HG02852 (cell line): ENCODE measurements at regions not wholly inside any gene's neighbourhood (a gene's known extent, or its start where the extent isn't known, plus 50 kb on each side); places are given as distances from the start of the nearest gene placed in this dataset.
"Not testable (repeated sequence)": the region's sequence is repeated elsewhere in the genome, so short reads cannot be mapped to it uniquely, and the experiment has no call there.

Experiments
- ATAC-seq: cut with Tn5 transposase; IDR thresholded peaks from one replicate; pipeline ENCODE4 v1.9.1; 2021; ENCODE audit warnings: mild to moderate bottlenecking, moderate library complexity; ENCODE audit not compliant: unreplicated experiment

DNA sequence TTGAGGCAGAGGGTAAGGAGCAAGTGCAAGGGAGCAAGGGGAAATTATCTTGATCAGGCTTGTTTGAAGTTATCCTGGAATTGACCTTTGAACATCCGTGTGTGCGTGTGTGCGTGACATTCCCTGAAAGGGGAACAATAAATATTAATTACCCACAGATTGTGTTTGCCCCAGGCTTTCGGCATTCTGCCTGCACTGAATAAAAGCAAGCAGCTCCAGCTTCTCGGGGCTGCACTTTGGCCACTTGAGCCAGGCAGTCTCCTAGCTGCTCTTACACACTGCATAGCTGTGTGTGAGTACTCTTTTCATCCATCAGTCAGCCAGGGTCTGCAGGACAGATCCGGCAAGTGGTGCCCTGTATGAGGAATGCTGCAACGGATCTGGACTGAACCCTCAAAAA lies 107.7 kb upstream of the BTN3A2 start:
- ATAC-seq: no peak

DNA sequence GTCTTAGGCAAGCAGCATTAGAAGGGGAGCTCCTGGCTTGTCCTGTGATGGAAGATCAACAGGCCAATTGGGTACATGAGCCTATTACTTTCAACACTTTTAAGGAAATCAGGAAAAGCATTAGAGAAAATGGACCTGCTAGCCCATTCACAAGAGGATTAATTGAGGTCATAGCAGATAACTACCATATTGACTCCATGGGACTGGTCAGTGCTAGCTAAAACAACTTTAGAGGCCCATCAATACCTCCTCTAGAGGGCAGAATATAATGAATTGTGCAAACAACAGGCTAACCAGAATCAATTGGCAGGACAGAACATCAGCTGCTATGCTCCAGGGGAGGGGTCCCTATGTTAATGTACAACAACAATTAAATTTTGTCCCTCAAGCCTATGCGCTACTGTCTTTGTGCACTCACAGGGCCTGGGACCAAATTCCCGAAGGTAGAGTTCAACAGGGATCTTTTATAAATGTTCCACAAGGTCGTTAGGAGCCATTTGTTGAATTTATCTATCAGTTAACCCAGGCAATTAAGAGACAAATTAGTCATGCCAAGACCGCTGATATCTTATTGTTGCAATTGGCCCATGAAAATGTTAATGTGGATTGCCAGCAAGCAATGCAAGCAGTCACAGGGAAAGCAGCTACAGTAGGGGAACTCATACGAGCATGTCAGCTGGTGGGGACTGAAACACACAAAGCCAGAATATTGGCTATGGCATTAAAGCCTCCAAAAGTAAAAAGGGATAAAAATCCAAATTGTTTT lies 106.6 kb upstream of the BTN3A2 start:
- ATAC-seq: no peak

DNA sequence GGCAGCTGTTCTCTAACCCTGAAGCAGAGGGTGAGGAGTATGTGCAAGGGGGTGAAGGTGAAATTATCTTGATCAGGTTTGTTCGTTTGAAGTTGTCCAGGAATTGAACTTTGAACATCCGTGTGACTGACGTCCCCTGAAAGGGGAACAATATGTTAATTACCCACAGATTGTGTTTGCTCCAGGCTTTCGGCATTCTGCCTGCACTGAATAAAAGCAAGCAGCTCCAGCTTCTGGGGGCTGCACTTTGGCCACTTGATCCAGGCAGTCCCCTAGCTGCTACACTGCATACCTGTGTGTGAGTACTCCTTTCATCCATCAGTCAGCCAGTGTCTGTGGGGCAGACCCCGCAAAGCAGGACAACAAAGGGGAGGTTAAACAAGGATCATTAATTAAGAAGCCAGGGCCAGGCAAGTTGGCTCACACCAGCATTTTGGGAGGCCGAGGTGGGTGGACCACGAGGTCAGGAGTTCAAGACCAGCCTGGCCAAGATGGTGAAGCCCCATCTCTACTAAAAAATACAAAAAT lies 104.8 kb upstream of the BTN3A2 start:
- ATAC-seq: no peak

DNA sequence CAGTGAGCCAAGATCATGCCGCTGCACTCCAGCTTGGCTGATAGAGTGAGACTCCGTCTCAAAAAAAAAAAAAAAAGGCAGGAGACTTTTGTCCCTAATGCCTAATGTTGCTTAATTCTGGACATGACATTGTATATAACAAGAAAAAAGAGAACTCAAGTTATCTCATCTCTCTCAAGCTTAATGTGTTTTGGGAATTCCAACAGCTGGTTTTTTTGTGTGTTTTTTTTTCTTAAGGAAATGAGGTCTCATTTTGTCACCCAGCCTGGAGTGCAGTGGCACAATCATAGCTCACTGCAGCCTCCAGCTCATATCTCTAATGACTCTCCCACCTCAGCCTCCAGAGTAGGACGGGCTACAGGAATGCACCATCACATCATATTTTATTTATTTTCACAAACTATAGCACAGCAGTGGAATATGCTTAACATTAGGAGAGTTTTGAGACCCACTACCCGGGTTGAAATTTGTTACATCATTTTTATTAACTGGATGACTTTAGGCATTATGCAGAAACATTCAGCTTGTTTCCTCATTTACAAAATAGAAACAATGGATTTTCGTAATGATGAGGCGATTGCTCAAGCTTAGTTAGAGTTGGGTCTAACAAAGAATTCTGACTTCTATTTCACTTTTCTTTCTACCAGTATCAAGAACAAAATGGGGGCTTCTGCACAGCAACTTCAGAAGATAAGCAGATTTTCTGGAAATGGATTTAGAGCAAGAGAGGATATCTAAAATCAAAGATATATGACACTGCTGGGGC lies 104.1 kb upstream of the BTN3A2 start:
- ATAC-seq: no peak

DNA sequence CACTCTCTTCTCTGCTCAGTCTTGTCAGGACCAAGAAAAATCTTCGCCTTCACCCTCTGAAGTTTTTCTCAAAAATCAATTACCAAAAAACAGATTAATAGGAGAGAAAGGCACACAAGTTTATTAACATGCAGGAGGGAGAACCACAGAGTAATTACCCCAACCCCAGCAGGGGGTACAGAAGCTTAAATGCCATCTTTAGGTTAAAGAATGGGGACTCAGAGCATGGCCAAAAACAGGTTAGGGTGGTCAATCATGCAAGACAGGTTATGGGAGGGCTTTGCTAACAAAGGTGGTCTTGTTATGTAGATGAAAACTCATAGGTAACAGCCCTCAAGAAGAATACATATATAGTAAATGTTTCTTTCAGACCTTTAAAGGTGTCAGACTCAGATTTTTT lies 100.5 kb upstream of the BTN3A2 start:
- ATAC-seq: no peak

DNA sequence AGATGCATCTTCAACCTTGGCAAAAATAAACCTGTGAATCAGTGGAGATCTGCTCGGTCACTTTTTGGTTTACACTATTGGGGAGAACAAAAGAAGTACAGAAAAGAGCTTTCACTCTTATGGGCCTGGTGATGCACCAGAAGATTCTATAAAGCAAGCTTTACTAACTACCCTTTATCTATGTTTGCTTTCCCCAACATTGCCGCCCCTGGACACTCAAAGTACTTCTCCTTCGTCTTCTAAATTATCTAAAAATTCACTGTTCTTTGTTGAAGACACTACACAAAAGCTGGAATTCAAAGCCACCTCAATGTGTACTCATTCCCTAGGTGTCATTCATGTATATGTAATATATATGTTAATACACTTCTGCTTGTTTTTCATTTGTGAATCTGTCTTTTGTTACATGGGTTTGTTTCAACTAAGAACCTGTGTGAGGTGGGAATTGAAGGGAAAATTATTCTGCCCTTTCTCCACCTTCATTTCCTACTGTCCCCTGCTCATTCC lies 97.9 kb upstream of the BTN3A2 start:
- no peak for ATAC-seq

DNA sequence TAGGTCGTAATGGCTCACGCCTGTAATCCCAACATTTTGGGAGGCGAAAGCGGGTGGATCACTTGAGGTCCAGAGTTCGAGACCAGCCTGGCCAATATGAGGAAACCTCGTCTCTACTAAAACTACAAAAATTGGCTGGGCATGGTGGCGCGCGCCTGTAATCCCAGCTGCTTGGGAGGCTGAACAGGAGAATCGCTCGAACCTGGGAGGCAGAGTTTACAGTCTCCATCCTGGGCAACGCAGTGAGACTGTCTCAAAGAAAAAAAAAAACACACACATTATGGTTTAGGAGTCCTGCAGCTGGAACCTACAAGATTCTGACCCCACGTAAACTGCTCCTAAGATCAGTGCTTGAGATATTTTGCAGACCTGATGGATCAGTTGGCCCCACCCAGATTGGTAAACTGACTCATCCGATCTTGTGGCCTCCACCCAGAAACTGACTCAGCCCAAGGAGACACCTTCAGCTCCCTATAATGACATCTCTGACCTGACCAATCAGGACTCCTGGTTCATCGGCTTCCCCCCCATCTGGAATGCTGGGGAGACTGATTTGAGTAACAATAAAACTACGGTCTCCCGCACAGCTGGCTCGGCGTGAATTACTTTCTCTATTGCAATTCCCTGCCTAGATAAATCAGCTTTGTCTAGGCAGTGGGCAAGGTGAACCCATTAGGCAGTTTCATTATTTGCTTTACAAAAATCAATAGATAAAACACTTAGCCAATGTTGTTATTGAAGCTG lies 96.2 kb upstream of the BTN3A2 start:
- ATAC-seq: no peak

DNA sequence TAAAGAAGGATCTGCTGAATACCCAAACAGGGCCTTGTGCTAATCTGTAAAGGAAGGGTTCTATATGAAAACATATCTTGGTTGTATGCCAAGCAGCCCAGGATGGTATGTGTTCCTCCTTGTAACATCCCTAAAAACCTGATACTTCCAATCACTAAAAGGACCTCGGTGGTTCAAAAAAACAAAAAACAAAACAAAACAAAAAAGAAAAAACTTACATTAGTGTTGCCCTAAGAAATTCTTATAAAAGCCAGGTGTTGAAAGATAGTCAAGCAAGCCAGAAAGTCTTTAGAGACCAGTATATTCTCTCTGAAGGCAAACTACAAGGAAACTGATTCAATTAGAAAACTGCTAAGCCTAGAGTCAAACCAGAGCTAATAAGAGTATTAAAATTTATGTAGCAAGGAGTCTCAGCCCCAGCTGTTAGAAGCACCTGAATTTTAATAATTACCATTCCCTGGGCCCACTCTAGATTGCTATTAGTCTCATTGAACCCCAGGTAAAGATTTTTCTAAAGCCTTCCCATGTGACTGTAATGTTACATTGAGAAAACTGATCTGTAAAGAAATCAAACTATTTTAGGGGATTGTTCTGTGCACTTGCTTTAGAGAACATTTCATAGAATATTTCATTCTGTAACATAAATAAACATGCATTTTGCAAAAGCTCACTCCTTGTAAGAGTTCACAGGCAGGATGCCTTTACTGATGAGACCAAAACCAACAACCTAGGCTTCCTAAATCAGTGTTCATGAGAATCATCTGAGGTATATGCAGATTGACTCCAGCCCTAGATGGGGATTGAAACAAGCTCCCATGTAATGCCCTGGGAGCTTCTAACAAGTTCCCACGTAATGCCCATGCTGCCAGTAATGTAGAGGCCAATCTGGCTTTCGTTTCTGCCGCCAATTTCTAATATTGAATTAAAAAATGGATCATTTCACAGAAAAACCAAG lies 95.2 kb upstream of the BTN3A2 start:
- no peak for ATAC-seq

DNA sequence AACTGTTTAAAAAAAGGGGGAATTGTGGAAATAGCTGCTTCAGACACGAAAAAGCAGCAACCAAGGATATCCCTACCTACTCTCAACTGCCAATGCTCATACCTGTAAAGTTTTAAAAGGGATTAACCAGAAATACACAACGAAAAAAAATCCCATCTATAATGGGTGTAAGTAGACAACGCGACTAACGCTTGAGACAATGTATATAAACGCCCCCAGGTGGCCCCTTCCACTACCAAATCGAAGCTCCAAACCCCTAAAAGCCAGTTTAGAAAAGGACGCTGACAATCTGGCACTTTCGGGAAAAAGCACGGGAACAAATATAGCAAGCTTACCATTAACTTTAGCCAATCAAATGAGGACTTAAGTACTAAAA lies 94.5 kb upstream of the BTN3A2 start:
- no peak for ATAC-seq

DNA sequence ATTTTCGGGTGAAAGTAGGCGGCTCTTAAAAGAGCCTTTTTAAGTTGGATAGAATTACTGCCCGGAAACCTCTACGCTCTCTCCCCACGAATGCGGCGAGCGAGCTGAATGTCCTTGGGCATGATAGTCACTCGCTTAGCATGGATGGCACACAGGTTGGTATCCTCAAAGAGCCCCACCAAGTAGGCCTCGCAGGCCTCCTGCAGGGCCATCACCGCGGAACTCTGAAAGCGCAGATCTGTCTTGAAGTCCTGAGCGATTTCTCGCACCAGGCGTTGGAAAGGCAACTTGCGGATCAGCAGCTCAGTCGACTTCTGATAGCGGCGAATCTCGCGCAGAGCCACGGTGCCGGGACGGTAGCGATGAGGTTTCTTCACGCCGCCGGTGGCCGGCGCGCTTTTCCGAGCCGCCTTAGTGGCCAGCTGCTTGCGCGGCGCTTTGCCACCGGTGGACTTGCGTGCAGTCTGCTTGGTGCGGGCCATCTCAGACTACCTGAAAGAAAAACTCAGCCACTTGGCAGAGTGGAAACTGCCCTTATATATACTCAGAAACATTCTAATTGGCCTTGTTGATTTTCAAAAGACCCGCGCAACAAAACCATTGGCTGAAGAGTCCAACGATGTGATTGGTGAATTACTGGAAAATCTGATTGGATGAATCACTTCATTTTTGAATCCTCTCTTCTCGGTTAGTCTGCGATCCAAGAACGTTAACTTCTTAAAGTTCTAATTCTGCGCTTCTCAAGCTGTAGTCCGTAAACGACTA lies 93.9 kb upstream of the BTN3A2 start:
- ATAC-seq: no peak

DNA sequence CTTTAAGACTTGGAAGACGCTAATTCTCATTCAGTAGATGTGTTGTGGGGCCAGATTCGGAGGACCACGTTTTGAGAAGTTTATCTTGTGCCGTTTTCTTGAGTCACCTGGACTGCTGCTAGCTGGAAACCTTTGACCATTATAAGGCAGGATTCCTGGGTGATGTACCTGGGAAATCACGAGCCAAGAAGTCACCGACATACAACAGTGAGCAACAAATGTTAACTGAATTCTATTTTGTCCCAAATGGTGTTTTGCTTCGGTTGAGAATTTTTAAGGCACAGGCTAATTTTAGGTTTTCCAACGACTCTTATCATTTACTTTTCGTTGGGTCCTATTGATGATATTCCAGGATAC lies 93.4 kb upstream of the BTN3A2 start:
- no peak for ATAC-seq

DNA sequence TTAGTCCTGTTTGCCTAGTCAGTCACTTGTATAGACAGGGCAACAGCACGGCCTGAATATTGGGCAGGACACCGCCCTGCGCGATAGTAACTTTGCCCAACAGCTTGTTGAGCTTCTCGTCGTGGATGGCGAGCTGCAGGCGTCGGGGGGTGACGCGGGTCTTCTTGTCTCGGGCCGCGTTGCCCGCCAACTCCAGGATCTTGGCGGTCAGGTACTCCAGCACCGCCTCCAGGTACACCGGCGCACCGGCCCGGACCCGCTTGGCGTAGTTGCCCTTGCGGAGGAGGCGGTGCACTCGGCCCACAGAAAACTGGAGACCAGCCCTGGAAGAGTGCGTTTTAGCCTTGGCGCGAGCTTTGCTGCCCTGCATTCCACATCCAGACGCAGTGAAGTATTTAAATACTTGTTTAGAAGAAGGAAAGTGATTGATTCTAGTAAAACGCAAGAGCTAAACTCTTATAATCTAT lies 92.8 kb upstream of the BTN3A2 start:
- ATAC-seq: peak; percentile 14

DNA sequence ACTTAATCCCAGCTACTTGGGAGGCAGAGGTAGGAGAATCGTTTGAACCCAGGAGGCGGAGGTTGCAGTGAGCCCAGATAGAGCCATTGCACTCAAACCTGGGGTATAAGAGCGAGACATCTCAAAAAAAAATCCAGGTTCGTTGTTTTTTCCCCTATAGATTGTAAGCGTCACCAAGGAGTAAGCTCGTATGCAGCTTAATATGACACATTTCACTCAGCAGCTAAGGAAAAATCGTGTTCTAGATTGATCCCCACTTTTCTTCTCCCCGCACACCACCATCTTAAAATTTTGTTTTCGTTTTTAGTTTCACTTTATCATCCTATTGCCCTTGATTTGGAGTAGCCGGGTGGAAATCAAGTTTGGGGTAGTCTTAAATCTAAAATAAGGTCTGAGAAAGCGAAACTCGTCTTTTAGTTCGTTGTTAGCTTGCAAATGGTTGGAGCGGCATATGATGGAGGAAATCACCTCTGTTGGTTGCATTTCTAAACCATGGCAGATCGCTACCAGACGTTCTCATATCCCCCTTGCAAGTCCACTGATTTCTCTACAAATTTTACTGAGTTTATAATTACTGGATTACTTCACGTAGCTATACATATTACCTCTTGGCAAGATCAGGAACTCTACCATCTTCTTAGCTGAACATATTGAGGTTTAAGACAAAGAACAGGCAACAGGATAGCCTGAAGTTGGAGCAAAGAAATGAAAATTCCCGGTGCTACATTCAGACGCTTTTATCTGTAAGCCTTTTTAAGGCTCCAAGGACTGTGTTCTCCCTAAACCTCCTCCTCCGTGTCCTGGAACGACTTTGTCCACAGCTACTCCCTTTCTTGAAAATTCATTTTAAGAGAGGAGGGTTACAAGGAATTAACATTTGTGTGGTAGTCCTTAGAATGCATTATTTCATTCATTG lies 91.1 kb upstream of the BTN3A2 start:
- ATAC-seq: no peak

DNA sequence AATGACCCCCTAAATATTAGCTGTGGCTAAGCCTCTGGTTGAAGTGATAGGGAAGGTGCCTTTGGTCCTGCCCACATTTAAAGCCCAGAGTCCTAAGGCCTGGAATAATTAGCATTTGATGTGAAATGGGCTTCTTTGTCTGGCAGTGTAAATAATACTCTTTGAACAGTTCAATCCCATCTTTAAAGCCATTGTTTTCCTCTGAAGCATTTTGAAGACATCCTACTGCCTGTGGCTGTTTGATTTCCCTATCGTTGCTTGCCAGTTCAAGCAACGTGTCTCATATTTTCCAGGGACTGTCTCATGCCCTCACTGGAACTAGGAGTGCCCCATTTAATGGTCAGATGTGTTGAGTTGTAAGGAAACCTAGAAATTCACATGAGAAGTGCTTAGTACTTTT lies 89.3 kb upstream of the BTN3A2 start:
- no peak for ATAC-seq

DNA sequence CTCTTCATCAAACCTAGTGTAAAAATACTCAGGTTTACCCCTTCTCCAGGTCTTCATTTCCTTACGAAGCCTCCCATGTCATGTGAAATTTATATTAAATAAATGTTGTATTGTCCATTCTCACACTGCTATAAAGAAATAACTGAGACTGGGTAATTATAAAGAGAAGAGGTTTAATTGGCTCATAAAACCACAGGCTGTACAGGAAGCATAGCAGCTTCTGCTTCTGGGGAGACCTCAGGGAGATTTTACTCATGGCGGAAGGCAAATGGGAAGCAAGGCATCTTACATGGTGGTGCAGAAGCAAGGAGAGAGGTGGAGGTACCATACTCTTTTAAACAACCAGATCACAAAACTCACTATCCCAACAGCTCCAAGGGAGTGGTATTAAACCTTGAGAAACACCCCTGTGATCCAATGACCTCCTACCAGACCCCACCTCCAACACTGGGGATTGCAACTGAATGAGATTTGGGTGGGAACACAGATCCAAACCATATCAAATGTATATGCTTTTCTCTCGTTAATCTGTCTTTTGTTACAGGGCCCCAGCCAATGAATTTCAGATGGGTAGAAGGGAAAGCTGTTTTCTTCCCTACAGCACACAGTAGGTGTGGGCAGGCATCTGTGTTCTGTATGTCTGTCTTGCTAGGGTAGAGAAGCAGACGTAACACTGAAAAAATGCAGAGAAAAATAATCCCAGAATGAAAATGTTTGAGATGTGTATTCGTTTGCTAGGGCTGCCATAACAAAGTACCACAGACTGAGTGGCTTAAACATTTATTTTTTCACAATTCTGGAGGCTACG lies 88.0 kb upstream of the BTN3A2 start:
- no peak for ATAC-seq

DNA sequence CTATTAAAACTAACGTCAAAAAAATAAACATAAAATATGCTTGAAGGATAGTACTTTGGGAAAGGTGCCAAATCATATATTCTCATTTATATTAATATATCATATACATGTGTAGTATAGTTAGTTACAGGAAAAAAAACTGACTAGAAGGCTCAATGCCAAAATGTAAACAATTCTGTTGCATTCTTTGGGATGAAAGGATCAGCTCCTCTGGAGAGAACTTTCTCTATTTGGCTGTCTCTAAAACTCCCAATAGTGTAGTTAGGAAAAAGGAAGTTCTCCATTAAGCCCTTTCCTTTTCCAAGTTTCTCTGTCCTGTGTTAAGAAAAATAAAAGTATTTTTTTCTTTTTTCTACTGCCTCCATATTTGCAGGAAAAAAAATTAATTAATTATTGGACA lies 86.5 kb upstream of the BTN3A2 start:
- no peak for ATAC-seq

DNA sequence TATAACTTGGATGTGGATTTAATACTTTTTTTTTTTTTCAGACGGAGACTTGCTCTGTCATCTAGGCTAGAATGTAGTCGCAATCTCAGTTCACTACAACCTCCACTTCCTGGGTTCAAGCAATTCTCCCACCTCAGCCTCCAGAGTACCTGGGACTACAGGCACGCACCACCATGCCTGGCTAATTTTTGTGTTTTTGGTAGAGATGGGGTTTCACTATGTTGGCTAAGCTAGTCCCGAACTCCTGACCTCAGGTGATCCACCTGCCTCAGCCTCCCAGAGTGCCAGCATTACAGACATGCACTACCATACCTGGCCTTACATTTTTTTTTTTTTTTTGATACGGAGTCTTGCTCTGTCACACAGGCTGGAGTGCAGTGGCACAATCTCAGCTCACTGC lies 85.6 kb upstream of the BTN3A2 start:
- ATAC-seq: not testable (repeated sequence)

DNA sequence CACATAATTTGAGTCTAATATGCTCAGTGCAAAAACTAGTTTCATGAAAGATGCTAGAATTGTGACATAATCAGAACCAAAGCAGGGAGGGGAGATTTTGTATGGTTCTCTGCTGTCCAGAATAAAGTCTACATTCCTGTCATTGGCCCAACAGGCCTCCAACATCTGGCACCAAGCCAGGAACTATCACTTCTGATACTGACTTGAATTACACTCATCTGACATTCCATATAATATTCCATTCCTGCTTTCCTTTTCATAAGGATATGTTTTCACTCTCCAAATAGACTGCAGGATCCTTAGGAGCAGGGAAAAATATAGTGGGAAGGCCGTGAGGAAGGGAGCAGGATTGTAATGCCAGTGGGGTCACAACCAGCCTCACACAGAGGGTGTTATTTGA lies 84.6 kb upstream of the BTN3A2 start:
- no peak for ATAC-seq
